Right ventricle myocardium inferior (tissue), 1 donor: ENCODE measurements at regions not wholly inside any gene's neighbourhood (a gene's known extent, or its start where the extent isn't known, plus 50 kb on each side); places are given as distances from the start of the nearest gene placed in this dataset.

Experiments
- ATAC-seq: fragments of 200-7000 bp; cut with Tn5 transposase; one replicate; pipeline ENCODE4 v1.9.1; 2020; ENCODE audit warnings: mild to moderate bottlenecking, moderate library complexity
- DNase-seq: peaks from one replicate; pipeline ENCODE4 v3.0.0; 2021; ENCODE audit errors: missing footprints
- intact Hi-C: fragments of 100-400 bp; cut with DNase I; formaldehyde crosslinking; loops from one replicate; pipeline ENCODE4 v1.11.0; 2022
- donor health status: DM: no; HTN: yes; CAD: no; lungs with severe emphysema.

GRCh38 chr12:67422081-67422480 lies 152.9 kb downstream of the CAND1 start:
- DNase-seq (no peak), ATAC-seq (no peak)
- intact Hi-C loops, result no loop called here

GRCh38 chr12:67424784-67425183 lies 155.6 kb downstream of the CAND1 start:
- no peak for ATAC-seq
- no peak for DNase-seq
- intact Hi-C loops, result no loop called here

DNA sequence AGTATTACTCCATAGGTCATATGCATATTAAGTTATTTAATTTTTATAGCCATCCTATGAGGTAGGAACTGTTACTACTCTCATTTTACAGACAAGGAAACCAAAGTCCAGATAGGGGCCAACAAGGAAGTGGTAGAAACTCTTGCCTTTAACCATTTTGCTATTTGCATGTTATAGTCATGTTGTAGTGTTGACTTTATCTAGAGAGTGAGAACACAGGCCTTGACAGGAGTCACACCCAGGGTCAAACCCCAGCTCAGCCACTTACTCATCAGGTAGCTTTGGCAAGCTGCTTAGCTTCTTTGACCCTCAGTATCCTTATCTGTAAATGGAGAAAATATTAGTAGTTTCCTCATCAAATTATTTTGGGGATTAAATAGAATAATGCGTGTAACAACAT lies 156.2 kb downstream of the CAND1 start:
- intact Hi-C loops, result no loop called here
- no peak for ATAC-seq
- DNase-seq, result no peak

DNA sequence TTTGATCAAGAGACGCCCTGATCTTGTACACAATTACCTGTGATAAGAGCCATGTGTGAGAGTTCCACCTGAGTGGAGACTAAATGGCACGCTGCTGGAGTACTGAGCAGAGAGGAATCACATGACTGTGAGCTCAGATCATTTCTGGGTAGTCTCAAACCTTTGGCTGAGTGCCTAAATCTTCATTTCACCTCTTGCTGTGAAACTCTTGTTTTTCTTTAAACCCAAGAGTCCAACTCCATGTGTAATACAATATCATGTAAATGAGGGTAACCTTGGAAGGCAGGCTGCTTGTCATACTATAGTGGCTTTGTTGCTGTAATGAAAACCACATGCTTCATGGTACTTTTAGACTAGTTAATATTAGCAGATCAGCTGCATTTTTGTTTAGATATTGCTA lies 156.9 kb downstream of the CAND1 start:
- intact Hi-C loops, result no loop called here
- ATAC-seq, result peak; percentile 11
- DNase-seq, result no peak

DNA sequence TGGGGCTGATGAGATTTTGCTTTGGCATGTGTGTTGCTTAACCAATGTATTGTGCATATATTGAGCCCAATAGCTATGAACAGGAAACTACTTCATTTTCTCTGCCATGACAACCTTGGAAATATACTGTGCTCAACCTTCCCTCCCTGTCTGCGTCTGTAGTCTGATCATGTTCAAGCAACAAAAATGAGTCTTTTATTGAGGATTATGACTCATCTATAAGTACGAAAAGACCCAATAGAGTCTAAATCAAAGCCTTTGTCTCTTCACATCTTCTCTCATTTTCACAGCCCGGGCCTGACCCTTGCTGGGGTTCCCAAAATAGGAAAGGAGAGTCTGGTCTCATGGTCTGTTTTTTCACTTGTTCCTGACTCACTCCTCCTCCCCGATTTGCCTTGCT lies 158.2 kb downstream of the CAND1 start:
- DNase-seq (no peak), ATAC-seq (no peak)
- intact Hi-C loops, result no loop called here

- ATAC-seq (no peak), DNase-seq (no peak)
- intact Hi-C loops, result no loop called here
Measured at GRCh38 chr12:67428431-67428830, 159.3 kb downstream of the CAND1 start.

GRCh38 chr12:67430708-67431335 lies 161.7 kb downstream of the CAND1 start:
- ATAC-seq (peak; percentile 89), DNase-seq (peak; percentile 83)
- intact Hi-C loops, result loop anchor here (5.0 to 10.0 kb wide), 2 partner anchors 284 to 511 kb away; no protein-coding TSS in a partner anchor

DNA sequence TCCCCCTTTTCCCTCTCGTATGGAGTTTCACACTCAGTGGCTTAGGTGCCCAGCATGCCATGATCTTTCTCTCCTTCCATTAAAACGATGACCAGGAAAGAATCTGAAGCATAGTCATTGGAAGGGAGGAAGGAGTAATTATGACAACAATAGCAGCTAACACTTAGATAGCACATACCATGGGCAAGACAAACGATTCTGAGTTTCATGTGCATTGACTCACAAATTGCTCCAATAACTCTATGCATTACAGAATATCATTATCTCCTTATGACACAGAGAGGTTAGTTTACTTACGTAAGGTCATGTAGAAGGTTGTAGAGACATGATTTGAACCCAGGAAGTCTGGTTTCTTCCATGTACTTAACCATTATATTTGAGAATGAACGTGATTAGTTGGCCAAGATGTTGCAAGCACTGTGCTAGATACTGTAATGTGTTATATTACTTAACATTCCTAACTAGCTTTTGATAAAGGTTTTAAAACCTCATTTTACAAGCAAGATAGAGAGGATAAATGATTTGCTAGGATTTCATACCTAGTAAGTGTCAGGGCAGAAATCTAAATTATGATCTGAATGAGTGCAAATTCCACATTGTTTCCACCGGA lies 162.4 kb downstream of the CAND1 start:
- intact Hi-C loops, result loop anchor here (5.0 to 10.0 kb wide), 2 partner anchors 283 to 511 kb away; no protein-coding TSS in a partner anchor
- DNase-seq, result no peak
- peak; percentile 0 for ATAC-seq

GRCh38 chr12:67433385-67434175 lies 164.4 kb downstream of the CAND1 start:
- no peak for DNase-seq
- ATAC-seq, result no peak
- intact Hi-C loops, result loop anchor here (5.0 to 10.0 kb wide), 2 partner anchors 281 to 509 kb away; no protein-coding TSS in a partner anchor

DNA sequence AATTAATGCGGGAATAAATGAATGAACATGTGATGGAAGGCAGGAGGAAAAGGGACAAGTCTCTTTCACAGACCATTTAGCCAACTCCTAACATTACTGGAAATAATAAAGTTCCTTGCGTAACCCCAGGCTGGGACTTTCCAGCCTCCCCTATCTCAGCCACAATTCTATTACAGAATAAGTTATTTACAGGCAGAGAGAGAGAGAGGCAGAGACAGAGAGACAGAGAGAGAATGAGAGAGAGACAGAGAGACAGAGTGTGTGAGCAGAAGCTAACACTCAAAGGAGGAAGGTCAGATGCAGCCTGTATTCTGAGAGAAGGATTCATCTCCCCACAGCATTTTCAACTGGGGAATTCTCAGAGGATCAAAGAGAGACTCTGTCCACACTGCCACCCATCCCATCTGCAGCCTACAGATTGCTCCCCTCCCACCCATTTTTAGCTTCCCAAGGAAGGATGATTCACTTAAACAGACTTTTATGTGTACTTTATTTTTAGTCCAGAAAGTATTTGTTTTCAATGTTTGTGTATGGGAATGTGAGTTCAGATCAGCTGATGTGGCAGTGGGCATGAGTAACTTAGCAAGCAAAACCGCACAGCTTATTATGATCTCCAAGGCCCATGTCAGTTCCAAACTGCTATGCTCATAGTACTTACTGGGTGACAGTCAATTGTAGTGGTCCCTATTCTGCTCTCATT lies 165.7 kb downstream of the CAND1 start:
- intact Hi-C loops, result loop anchor here (5.0 to 10.0 kb wide), 2 partner anchors 280 to 507 kb away; no protein-coding TSS in a partner anchor
- ATAC-seq (peak; percentile 44), DNase-seq (no peak)

DNA sequence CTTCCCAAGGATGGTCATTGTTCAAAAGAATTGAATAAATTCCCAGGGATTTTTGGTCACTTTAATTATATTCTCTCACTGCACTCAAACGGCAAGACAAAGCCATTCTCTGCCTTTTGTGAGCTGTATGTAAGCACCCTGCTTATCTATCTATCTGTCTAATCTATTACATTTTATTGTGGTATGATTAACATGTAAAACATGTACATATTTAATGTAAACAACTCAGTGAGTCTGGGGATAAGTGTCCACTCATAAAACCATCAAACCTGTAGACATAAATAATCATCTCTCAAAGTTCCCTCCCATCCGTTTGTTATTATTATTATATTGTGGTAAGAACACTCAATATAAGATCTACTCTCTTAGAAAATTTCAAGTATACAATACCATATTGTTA lies 167.1 kb downstream of the CAND1 start:
- intact Hi-C loops, result loop anchor here (10.0 kb wide), 1 partner anchor 279 kb away; no protein-coding TSS in a partner anchor
- no peak for ATAC-seq
- DNase-seq, result no peak

- no peak for DNase-seq
- ATAC-seq, result no peak
- intact Hi-C loops, result loop anchor here (10.0 kb wide), 1 partner anchor 278 kb away; no protein-coding TSS in a partner anchor
Measured at GRCh38 chr12:67437011-67437410, 167.9 kb downstream of the CAND1 start.

GRCh38 chr12:67439611-67440010 lies 170.5 kb downstream of the CAND1 start:
- DNase-seq, result no peak
- intact Hi-C loops, result loop anchor here (2.0 to 10.0 kb wide), 3 partner anchors 82 to 275 kb away; partner anchors contain the start of gene DYRK2

GRCh38 chr12:67441736-67442346 lies 172.7 kb downstream of the CAND1 start:
- ATAC-seq, result peak; percentile 97
- intact Hi-C loops, result loop anchor here (2.0 to 5.0 kb wide), 2 partner anchors 85 to 207 kb away; partner anchors contain the start of gene DYRK2
- peak; percentile 90 for DNase-seq

More at GRCh38 chr12:67439611-67440010, 170.5 kb downstream of the CAND1 start:
- no peak for ATAC-seq

DNA sequence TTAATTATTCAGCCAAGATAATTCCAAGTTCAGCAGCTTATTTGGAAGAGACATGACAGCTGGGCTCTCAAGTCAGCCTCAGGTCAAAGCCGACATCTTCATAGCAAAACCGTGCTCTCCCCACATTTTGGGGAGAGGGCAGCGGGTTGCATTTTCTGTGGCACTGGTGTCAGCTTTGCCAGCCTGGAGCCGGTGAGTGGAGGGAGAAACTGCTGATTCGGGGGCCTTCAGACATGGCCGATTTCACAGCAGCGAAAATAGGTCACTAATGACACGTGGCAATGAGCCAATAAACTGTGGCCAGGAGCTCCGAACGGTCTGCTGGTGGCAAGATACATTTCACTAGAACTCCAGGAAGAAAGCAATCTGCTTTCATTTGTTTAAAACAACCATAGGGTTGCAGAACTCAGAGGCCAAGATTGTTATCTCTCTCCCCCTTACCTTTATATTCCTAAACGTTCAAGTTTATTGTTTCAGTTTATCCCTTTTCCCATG lies 173.2 kb downstream of the CAND1 start:
- ATAC-seq, result peak; percentile 53
- DNase-seq, result no peak
- intact Hi-C loops, result loop anchor here (5.0 kb wide), 1 partner anchor 85 kb away; no protein-coding TSS in a partner anchor

- intact Hi-C loops, result loop anchor here (5.0 kb wide), 1 partner anchor 86 kb away; no protein-coding TSS in a partner anchor
- ATAC-seq, result no peak
- no peak for DNase-seq
Measured at GRCh38 chr12:67442896-67443295, 173.7 kb downstream of the CAND1 start.

DNA sequence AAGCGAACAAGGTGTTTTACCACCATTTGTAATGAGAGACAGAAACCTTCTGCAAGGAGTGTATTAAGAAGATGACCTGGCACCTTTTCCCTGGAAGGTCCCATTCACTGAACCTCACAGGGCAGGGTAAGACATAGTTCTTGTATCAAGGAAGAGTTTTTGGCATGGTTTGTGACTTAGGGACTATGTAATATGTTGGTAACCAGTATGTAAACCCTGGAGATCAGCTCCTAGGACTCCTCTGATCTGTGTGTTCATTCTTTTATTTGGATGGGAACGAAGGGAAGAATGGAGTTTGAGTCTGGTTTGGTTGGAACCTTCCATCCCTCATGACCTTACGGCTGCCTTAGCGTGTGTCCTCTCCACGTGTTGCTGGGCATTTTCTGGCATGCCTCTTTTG lies 175.4 kb downstream of the CAND1 start:
- no peak for DNase-seq
- intact Hi-C loops, result loop anchor here (5.0 kb wide), 1 partner anchor 87 kb away; no protein-coding TSS in a partner anchor
- ATAC-seq, result no peak

GRCh38 chr12:67446716-67447115 lies 177.6 kb downstream of the CAND1 start:
- no peak for DNase-seq
- intact Hi-C loops, result no loop called here
- no peak for ATAC-seq
